ENCODE measurements at regions not wholly inside any gene's neighbourhood (a gene's known extent, or its start where the extent isn't known, plus 50 kb on each side); places are given as distances from the start of the nearest gene placed in this dataset.
"Not testable (repeated sequence)": the region's sequence is repeated elsewhere in the genome, so short reads cannot be mapped to it uniquely, and the experiment has no call there.

DNA sequence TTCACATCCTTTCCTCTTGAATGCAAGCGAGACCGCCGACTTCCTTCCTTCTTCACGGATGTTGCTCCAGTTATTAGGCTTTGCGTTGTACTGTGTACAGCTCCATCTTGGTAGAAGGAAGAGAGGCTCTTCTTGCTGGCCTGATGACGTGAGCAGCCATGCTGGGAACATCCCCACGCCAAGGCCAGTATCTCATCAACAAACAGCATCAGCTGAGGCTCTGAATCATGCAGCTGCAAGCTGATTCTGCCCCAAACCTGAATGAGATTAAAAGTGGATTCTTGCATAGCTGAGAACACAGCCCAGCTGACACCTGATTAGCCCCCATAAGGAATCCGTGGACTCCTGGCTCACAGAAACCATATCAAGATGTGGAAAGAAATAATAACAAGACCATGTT, 809.6 kb downstream of the EFNB2 start:
- no peak for DNase-seq

DNA sequence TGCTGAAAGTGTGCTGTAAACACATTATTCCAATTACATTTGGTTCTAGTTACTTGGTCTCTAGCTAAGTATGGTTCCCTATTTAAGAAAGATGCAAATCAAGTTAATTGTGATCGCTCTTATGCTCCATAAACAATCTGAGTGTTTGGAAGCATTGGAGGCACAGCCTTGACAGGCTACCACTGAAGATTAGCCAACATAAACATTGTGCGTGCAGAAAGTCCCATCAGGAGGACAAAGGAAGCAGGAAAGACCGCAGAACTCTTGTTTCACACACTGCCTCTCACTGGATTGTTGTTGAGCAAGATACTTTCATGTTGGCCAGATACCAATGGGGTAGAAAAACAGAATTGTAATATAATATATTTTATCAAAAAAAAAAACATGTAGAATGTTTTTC, 814.4 kb downstream of the EFNB2 start:
- DNase-seq, result no peak

DNA sequence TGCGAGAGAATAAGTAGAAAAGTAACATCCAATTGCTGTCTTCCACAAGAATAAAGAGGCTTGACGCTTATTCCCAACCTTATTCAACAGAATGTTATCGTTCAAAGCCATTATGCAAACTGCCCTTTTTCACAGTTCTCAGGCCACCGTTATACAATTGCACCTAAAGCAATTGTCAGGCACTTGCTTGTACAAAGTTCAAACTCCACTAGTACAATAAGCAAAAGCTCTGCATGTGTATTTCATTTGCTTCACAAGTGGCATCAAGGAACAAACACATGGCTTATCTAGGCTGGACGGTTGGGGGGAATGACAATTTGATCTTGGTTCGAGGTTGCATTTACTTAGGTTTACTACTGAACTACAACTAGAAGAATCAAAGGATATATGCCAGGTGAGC, 815.6 kb downstream of the EFNB2 start:
- DNase-seq, result no peak

DNA sequence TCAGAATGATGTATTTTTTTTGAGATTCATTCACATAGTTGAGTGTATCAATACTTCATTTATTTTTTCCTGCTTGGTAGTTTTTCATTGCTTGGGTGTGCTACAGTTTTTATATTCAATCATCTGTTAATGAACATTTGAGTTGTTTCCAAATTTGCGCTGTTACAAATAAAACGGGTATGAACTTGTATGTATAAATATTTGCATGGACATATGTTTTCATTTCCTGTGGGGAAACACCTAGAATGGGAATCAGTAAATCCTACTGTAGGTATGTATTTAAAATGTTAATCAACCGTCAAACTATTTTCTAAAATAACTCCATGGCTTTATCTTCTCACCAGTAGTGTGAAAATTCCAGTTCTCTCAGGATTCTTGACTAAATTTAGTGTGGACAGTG, 826.3 kb downstream of the EFNB2 start:
- no peak for DNase-seq

DNA sequence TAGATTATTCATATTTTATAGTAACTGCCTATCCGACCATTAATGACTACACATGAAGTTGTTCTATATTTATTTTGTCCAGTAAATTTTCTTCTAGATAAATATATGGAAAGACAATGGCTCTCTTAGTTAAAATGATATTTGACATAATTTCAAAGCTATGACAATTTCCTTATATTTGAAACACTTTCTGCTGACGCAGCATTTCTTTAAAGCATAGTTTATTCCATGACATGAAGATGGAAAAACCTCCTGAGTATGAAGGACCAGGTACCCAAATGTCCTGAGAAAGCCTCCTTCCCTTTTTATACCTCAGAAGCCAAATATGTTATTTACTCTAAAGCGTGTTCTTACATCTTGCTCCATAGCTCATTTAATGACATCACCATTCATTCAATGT, 831.6 kb downstream of the EFNB2 start:
- no peak for DNase-seq

DNA sequence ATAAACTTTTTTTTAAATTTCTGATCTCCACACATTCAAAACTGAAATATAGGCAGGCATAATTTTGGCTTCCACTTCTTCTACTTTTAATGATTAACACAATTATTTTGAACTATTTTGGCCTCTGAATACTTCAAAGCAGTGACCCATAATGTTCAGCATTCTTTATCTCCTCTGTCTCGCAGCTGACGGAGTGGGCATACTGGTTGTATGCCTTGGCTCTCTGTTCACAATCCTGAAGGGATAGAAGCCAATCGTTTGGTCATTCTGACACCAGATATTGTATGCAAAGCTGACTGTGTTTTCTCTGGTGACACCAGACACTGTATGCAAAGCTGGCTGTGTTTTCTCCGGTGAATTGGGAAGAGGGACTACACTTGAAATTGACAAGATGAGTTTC, 833.0 kb downstream of the EFNB2 start:
- DNase-seq, result no peak

DNA sequence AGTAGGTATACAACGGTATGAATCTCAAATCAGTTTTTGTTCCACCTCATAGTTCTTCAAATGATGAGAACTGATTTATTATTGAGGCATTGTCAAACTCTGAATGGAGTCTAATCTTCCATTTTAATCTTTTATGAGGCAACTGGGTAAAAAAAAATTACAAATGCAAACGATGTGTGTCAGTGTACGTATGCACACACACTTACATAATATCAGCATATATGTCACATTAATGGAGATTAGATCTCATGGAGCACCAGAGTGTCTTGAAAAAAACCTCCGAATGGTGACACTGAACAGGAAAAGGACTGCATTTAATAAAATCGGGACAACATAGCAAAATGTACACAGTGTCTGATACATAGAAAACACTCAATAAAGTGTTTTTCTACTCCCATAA, 842.7 kb downstream of the EFNB2 start:
- DNase-seq, result no peak

DNA sequence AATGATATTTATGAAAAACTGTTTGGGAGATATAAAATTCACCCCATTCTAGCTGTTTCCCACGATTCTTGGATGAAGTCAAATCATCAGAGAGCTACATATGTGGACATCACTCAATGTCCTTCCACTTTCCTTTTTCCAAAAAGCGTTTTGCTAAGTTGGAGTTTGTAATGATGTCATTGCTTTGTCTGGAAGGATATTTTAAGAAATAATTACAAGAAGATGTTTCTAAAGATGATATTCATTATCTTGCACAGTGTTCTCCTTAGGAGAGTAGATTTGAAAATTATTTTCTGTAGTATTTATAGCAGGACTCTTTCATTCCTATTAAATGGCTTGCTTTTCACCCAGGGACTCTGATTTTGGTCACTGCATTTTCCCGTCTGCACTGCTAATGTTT, 851.2 kb downstream of the EFNB2 start:
- DNase-seq, result no peak

DNA sequence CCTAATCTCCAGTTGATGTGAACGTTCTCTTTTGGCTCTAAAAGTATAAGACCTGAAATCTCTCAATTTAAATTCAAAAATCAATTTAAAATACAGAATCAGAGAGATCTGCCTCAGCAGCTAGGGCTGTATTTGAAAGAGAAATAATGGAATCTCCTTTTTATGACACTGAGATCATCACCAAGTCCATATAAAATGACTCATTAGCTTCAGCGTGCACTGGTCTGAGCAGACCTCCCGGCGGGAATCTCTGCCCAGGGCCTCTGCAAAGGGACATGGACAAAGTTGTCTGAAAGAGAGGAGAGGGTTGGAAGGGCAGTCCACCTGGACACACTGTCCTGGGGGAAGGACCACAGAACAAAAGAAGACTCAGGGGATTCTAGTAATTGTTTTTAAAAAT, 855.6 kb downstream of the EFNB2 start:
- DNase-seq, result no peak

DNA sequence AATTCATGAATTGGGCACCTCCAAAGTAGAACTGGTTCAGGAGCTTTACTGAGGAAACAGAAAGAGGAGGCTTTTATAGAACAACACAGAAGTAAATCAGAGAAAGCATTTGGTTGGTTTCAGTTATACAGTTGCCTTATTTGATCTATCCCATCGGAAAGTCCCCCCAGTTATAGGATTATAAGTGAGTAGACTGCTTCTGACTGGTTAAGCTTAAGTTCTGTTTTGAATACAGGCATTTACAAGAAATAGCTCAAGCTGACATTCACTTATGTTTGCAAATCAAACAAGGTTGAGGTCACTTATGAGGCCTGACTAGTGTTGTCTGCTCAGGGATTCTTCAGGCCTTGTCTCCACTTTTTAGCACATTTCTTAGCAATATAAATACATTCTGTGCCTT, 857.4 kb downstream of the EFNB2 start:
- no peak for DNase-seq

DNA sequence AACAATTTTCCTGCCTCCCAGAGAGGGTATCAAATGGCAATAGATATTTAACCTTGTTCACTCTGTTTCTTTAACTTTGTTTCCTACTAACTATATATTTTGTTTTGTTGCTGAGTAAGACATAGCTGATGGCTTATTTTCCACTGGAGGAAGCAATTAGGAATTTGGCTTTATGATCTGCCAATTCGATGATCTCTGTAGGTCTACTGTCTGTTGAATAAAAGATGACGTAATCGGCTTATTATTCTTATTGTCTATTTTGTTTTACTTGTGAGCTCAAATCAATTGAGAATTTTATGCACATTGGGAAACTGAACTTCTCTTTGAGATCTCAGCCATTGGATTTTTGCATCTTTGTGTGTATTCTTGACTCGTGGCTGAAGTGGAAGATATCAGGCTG, 862.6 kb downstream of the EFNB2 start:
- no peak for DNase-seq

DNA sequence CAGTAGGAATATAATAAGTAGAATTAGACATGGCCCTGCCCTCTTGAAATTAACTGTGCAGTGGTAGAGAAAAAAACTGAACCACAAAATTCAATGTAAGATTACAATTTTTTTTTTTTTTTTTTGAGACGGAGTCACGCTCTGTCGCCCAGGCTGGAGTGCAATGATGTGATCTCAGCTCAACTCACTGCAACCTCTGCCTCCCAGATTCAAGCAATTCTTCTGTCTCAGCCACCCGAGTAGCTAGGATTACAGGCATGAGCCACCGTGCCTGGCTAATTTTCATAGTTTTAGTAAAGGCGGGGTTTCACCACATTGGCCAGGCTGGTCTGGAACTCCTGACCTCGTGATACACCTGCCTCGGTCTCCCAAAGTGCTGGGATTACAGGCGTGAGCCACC, 864.3 kb downstream of the EFNB2 start:
- DNase-seq, result not testable (repeated sequence)

DNA sequence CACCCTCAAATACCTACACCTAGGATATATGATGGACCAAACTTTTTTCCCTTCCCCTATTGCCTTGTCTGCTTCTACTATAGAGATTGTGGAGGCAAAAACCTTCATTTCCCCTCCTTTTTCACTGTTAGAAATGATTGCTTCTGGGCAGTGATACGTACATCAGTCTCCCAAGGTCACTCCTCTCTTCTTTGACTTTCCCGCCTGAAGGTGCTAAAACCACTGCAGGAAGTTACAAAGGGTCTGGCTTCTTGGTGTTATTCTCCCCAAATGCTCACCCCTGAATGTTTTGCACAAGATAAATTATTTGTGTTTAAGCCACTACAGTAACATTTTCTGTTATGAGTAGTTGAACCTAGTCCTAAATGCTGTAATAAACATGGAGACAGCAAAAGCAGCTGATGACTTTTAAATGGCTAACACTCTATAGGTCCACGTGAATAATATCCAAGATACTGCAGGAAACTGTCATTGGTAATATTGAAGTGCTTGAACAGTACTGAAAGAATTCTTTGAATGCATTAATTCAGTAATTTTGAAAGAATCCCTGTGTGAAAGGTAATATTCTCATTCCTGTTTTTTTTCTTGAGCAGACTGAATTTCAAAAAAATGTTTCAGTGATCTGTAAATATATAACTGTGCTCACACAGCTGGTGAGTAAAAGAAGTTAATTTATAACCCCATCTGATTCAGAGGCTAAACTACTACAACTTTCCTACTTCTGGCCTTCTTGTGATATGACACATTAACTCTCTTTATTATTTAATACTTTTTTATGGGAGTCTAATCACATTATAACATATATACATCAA, 865.1 kb downstream of the EFNB2 start:
- DNase-seq, result no peak

DNA sequence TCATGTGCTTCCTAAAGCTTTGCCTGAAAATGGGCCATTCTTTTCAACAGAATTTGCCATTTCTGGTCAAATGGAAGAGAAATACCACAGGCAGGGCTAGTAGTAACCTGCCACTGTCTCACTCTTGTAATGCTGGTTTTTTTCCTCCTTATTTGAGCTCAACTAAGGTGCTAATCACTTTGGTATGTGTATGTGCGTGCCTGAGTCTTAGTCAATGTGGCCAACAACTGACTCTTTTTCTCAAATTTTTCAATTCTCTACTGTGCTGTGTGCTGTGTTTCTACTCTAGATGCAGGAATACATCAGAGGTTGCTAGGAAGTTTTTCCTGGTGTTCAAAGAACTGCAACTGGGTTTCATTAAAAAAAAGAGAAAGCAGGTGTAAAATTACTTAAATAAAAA, 870.2 kb downstream of the EFNB2 start:
- DNase-seq, result no peak

DNA sequence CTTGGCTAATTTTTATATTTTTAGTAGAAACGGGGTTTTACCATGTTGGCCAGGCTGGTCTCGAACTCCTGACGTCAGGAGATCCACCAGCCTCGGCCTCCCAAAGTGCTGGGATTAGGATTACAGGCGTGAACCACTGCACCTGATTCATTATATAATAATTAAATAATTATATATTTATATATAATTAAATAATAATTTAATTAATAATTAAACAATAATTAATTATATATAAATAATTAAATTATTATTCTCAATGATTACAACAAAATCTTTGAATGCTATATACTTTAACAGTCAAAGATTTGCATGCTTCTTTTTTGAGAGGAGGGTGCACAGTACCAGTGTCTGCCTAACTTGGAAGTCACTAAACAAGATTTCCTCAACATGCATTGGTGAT, 872.3 kb downstream of the EFNB2 start:
- no peak for DNase-seq

DNA sequence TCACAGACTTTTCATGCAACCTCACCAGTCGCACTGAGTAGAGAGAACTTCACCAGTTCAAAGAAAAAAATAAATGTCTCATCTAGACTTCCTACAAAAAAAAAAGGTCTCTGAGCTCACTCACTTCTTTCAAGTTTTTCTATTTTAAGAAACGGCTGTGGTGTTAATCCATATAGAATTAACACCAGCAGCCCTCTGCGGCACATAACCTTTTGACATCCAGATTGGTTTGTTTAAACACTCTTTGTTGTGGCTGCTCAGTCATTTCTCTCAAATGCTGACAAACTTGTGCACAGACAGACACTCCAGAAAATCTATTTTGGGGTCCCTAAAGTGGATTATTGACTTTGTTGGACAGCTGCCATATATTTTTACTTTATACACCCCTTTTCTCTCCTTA, 874.9 kb downstream of the EFNB2 start:
- DNase-seq, result no peak

DNA sequence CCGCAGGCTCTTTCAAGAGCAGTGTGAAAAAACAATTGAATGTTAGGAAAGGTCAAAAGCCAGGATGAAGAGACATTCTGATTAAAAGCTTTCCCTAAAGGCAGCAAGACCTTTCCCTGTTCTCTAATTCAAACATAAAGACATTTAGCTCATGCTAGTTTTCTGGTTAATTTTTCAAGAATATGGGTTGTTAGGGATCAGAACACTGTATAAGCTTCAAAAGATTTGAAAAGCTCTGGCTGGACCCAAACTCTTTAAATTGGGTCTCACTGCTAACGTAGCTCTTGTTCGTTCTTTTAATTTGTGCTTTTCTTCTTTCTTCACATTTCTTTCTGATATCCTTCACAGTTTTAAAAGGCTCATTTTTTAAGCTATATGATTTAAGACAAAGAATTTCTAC, 877.0 kb downstream of the EFNB2 start:
- no peak for DNase-seq

DNA sequence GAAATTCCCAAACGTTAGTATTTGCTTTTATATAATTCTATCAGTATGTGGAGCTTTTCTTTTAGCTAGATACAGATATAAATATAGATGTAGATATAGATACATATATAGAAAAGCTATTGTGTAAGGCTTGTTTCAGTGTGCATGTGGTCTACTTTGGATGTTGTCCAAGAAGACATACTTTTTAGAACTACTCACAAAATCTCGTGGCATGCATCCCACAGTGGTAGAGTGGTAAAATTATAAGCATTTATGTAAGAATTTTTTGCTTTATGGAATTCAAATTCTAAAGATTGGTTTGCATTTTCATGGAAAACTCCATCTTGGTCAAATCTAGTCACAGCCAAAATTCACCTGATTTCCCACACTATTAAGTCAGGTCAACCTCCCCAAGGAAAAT, 880.4 kb downstream of the EFNB2 start:
- no peak for DNase-seq

DNA sequence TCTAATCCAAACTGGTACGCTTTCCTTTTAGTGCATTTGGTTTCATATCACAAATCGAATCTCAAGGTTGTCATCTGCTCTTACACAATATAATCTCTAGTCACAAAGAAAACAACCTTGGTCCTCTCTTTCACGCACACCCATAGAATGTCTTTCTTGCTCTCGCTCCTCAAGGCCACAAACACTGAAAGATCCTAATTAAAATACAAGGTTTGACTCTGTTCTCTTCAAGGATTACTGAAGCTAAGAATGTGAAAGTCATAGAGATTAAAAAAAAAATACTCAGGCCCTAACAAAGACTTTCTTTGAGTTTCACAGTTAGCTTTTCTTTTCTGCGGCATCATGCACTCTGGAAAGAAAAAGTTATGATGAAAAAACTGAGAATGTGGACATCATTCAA, 891.5 kb downstream of the EFNB2 start:
- no peak for DNase-seq

DNA sequence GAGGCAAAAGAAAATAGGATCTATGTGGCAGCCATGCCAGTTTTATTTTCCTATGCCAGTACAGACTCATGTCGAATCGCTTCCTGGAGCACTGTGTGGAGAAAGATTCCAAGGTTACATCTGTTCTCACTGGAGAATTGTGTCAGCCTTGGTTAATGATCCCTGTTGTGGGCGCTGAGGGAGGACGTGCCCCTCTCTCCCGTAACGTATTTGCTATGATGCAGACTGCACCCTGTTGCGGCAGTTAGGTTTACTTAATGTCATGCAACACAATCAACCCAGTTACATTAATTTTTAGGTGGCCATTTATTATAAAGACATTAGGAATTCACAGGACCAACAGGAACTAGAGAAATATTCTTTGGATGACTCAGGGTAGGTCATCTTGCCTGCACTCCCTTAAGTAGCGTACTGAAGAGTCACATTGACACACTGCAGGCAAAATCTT, 892.9 kb downstream of the EFNB2 start:
- DNase-seq, result no peak

DNA sequence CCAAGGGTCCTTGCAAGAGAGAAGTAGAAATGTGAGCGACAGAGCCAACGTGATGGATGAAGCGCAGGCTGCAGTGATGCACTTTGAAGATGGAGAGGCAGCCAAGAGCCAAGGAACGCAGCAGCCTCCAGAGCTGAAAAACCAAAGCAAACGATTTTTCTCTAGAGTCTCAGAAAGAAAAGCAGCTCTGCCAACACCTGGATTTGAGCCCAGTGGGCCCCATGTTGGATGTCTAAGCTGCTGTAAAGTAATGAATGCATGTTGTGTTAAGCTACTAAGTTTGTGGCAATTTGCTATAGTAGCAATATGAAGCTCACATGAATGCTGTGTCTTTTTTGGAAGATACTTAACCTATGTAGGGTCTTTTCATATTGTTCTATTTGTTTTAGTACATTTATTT, 894.3 kb downstream of the EFNB2 start:
- DNase-seq, result no peak

DNA sequence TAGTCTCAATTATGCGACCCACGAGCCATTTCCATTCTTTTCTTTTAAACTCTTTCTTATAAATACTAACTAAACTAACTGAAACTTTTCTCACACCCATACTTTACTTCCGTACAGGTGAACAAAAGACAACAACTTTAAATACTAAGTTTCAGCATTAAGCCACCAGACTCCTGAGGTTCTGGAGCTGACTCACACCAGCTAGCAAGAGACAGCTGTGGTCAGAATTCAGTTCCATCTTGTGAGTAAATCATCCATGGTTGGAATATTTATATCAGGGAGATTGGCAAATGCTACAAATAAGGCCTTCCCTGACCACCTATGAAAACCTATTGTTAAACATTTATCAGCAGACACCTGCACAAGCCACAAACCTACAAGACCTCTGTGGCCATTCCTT, 897.0 kb downstream of the EFNB2 start:
- DNase-seq, result no peak

DNA sequence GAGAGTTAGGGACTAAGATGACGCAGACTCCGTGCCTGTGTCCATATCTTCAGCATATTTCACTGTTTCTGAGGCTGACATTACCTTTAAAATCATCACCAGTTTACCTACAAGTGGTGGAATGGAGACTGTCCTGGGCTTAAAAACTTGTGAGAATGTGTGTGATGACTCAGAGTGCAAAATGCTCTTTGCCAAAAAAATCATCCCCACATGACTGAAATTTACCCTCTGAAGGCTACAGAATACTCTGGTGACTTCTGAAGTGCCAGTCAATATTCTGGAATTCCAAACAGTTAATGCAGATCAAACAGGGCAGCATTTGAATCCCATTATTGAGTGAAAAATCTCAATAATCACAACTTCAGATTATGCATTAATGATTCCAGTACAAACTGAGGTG, 901.4 kb downstream of the EFNB2 start:
- DNase-seq, result no peak

DNA sequence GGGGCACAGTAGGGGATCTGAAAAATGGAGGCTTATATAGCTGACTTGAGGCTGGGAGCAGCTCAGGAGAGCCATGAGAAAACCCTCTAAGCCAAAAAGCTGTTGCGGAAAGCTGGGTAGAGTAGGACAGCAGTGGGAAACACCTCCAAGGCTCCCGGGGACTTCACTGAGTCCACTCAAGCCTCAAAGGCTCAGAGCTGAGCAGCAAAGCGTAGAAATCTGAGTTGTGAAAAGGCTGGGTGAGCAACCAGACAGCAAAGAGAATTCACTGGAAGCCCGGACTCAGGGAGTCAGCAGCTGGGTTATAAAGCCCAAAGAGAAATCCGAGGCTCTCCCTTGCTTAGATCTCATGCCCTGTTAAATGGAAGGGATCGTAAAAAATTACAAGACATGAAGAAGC, 905.0 kb downstream of the EFNB2 start:
- no peak for DNase-seq

Data from hypothalamus (tissue), 51 donors.